ENCODE measurements at regions not wholly inside any gene's neighbourhood (a gene's known extent, or its start where the extent isn't known, plus 50 kb on each side); places are given as distances from the start of the nearest gene placed in this dataset.

- DNase-seq (ENCODE audit: low read depth): no peak
These were observed 50.4 kb upstream of the APCDD1L start for GRCh38 chr20:58565461-58566175.
